Thyroid gland (tissue), 4 donors: ENCODE measurements at regions not wholly inside any gene's neighbourhood (a gene's known extent, or its start where the extent isn't known, plus 50 kb on each side); places are given as distances from the start of the nearest gene placed in this dataset.
A peak's percentile ranks its signal among the peaks of the same experiment; 100 is the strongest.
"Not testable (repeated sequence)": the region's sequence is repeated elsewhere in the genome, so short reads cannot be mapped to it uniquely, and the experiment has no call there.

Source experiments
- DNase-seq, 2 donors: peaks; one replicate each; pipeline ENCODE4 v3.0.0-alpha.2; 2019
- H3K27ac ChIP-seq, 3 donors: fragments of 200-600 bp; sonication (generic); 1 replicate in 2 of 3; 2 replicates in 1 of 3; pipeline ENCODE4 v1.5.1; 2016 to 2019; ENCODE audit warnings: mild to moderate bottlenecking in 1 of 3, moderate library complexity in 1 of 3
- H3K27me3 ChIP-seq: fragments of 200-600 bp; sonication (generic); one replicate; pipeline ENCODE4 v1.5.1; 2019
- H3K36me3 ChIP-seq, 2 donors: fragments of 200-600 bp; sonication (generic); one replicate each; pipeline ENCODE4 v1.5.1; 2016 to 2019
- H3K4me1 ChIP-seq, 2 donors: fragments of 200-600 bp; sonication (generic); one replicate each; pipeline ENCODE4 v1.5.1; 2017 to 2019
- H3K4me3 ChIP-seq, 3 donors: fragments of 200-600 bp; sonication (generic); replicated peaks in 1 of 3; 1 replicate in 2 of 3; 2 replicates in 1 of 3; pipeline ENCODE4 v1.5.1; 2016; ENCODE audit warnings: mild to moderate bottlenecking in 1 of 3
- H3K9me3 ChIP-seq: fragments of 200-600 bp; sonication (generic); one replicate; pipeline ENCODE4 v1.5.1; 2017
- POLR2A ChIP-seq, 2 donors: fragments of 450-650 bp; IDR thresholded peaks; one replicate each; pipeline ENCODE4 v1.6.1; 2017; ENCODE audit warnings: antibody characterized with exemption in 2 of 2, mild to moderate bottlenecking in 2 of 2, moderate library complexity in 1 of 2
- WGBS, 2 donors: methylation state at CpG; one replicate each; pipeline ENCODE4 v1.1.5; 2017; 5-methylcytosine and 5-hydroxymethylcytosine counted together
- intact Hi-C: fragments of 100-400 bp; cut with DNase I; formaldehyde crosslinking; loops from one replicate; pipeline ENCODE4 v1.15.1; 2023
- TF ChIP-seq, protein P1 (sequence below), 6 experiments: fragments of 200-600 bp in 3 of 6; fragments of 450-650 bp in 3 of 6; sonication (generic) in 3 of 6; IDR thresholded peaks; one replicate each; pipeline ENCODE4 v1.5.1; 2016 to 2019; ENCODE audit warnings: antibody characterized with exemption in 6 of 6, mild to moderate bottlenecking in 2 of 6, inconsistent platforms in 1 of 6, moderate library complexity in 1 of 6

- 86 to 87% methylated on average over 5 of the region's 5 CpGs for WGBS, 2 donors
- H3K27ac ChIP-seq, result no peak overlapping the region
- no peaks in the 10 kb centered on the region for H3K9me3 ChIP-seq
- H3K27me3 ChIP-seq, result no peaks in the 10 kb centered on the region
- peaks cover 5 to 7% of the 10 kb centered on the region in 2 donors for H3K4me1 ChIP-seq
- DNase-seq, result no peak
- no peaks in the 10 kb centered on the region for H3K36me3 ChIP-seq
- intact Hi-C loops, result no loop called here
- no peak overlapping the region for H3K4me3 ChIP-seq
- TF ChIP-seq, protein P1, sequence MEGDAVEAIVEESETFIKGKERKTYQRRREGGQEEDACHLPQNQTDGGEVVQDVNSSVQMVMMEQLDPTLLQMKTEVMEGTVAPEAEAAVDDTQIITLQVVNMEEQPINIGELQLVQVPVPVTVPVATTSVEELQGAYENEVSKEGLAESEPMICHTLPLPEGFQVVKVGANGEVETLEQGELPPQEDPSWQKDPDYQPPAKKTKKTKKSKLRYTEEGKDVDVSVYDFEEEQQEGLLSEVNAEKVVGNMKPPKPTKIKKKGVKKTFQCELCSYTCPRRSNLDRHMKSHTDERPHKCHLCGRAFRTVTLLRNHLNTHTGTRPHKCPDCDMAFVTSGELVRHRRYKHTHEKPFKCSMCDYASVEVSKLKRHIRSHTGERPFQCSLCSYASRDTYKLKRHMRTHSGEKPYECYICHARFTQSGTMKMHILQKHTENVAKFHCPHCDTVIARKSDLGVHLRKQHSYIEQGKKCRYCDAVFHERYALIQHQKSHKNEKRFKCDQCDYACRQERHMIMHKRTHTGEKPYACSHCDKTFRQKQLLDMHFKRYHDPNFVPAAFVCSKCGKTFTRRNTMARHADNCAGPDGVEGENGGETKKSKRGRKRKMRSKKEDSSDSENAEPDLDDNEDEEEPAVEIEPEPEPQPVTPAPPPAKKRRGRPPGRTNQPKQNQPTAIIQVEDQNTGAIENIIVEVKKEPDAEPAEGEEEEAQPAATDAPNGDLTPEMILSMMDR (IDR thresholded peaks at IDR 0.05), result no peak
- no peak for TF ChIP-seq POLR2A (IDR thresholded peaks at IDR 0.05)
Observed at GRCh38 chr11:90426442-90426841, 203.6 kb upstream of the CHORDC1 start.

DNA sequence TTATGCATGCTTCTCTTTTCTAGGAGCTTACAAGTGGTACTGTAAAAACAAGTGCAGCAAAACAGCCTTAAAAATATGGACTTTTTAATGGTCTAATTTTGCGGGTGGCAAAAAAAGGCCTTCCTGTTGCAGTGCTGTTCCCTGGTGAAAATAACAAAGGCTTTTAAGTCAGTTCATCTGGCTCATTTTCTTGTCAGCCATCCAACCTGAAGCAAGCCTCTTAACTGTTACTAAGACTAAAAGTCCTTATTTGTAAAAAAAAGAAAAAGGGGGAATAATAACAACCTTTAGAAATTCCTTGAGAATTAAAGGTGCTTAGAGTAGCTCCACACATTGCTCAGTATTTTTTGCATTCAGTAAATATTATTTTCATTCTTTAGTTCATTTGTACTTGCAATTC lies 200.5 kb upstream of the CHORDC1 start:
- Histone ChIP-seq H3K9me3 (no peaks in the 10 kb centered on the region), H3K4me3 (no peak overlapping the region), H3K36me3 (no peaks in the 10 kb centered on the region), H3K4me1 (peaks cover 5 to 7% of the 10 kb centered on the region in 2 donors), H3K27me3 (no peaks in the 10 kb centered on the region), H3K27ac (peak overlapping the region; percentile 13 to 64 (median 25))
- DNase-seq, result peak; percentile 41 to 42
- TF ChIP-seq, protein P1 (IDR thresholded peaks at IDR 0.05), result no peak
- no peak for TF ChIP-seq POLR2A (IDR thresholded peaks at IDR 0.05)
- intact Hi-C loops, result no loop called here
- WGBS, 2 donors, result 9 to 21% methylated on average over 1 of the region's 1 CpG

- H3K9me3 ChIP-seq, H3K4me3 ChIP-seq, intact Hi-C loops, H3K27me3 ChIP-seq, H3K4me1 ChIP-seq, H3K36me3 ChIP-seq, DNase-seq: not testable (repeated sequence)
- peak overlapping the region; percentile 2 to 64 (median 13) for H3K27ac ChIP-seq
- WGBS, 2 donors, result 63 to 72% methylated on average over 9 of the region's 9 CpGs
Observed at GRCh38 chr11:90422787-90423186, 199.9 kb upstream of the CHORDC1 start.

DNA sequence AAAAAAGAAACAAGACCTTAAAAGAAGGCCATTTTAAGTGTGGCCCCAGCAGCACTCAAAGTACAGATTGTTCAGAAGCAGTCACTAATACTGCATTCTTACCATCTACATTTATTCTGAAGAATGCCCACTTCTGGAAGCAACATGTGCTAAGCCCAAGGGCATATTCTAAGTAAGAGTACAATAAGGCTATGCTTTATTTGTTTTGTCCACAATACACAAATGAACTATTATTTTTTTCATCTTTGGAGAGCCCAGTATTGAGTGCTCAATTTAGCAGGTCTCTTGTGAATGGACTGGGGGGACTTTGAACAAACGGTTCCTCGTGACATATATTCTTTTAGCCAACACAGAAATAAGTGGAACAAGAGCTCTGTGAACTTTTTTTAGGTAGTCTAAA lies 191.4 kb upstream of the CHORDC1 start:
- no peak overlapping the region for H3K4me3 ChIP-seq
- intact Hi-C loops, result no loop called here
- no peaks in the 10 kb centered on the region for H3K27me3 ChIP-seq
- TF ChIP-seq POLR2A (IDR thresholded peaks at IDR 0.05), result no peak
- TF ChIP-seq, protein P1 (IDR thresholded peaks at IDR 0.05), result no peak
- H3K4me1 ChIP-seq, result no peaks in the 10 kb centered on the region
- H3K9me3 ChIP-seq, result no peaks in the 10 kb centered on the region
- DNase-seq, result no peak
- H3K36me3 ChIP-seq, result no peaks in the 10 kb centered on the region
- WGBS, 2 donors, result 59 to 73% methylated on average over 2 of the region's 2 CpGs
- no peak overlapping the region for H3K27ac ChIP-seq

- Histone ChIP-seq H3K4me1 (no peaks in the 10 kb centered on the region), H3K36me3 (no peaks in the 10 kb centered on the region), H3K9me3 (no peaks in the 10 kb centered on the region), H3K27me3 (no peaks in the 10 kb centered on the region), H3K4me3 (no peak overlapping the region), H3K27ac (no peak overlapping the region)
- TF ChIP-seq, protein P1 (IDR thresholded peaks at IDR 0.05), result no peak
- TF ChIP-seq POLR2A (IDR thresholded peaks at IDR 0.05), result no peak
- DNase-seq, result no peak
- intact Hi-C loops, result no loop called here
Observed at GRCh38 chr11:90407350-90407749, 184.5 kb upstream of the CHORDC1 start.

GRCh38 chr11:90392692-90393091 lies 169.8 kb upstream of the CHORDC1 start:
- Histone ChIP-seq H3K4me3 (no peak overlapping the region), H3K36me3 (no peaks in the 10 kb centered on the region), H3K27me3 (no peaks in the 10 kb centered on the region), H3K9me3 (no peaks in the 10 kb centered on the region), H3K27ac (no peak overlapping the region), H3K4me1 (no peaks in the 10 kb centered on the region)
- no peak for DNase-seq
- intact Hi-C loops, result no loop called here
- TF ChIP-seq, protein P1 (IDR thresholded peaks at IDR 0.05), result no peak
- no peak for TF ChIP-seq POLR2A (IDR thresholded peaks at IDR 0.05)
- 88 to 97% methylated on average over 1 of the region's 1 CpG for WGBS, 2 donors
